Upper lobe of left lung (tissue), 4 donors: ENCODE measurements at regions not wholly inside any gene's neighbourhood (a gene's known extent, or its start where the extent isn't known, plus 50 kb on each side); places are given as distances from the start of the nearest gene placed in this dataset.

Source experiments
- EP300 ChIP-seq, 4 donors: sonication (generic); formaldehyde crosslinking; IDR thresholded peaks; one replicate each; pipeline ENCODE4 v1.5.1; 2017; ENCODE audit warnings: antibody characterized with exemption in 4 of 4, control low read depth in 2 of 4
- POLR2A ChIP-seq, 4 donors: fragments of 450-650 bp; IDR thresholded peaks; one replicate each; pipeline ENCODE4 v1.5.1; 2016 to 2017; ENCODE audit warnings: antibody characterized with exemption in 4 of 4, mild to moderate bottlenecking in 2 of 4

- TF ChIP-seq EP300 (IDR thresholded peaks at IDR 0.05) (no peak), POLR2A (IDR thresholded peaks at IDR 0.05) (no peak)
Observed at GRCh38 chr5:74306845-74307244, 333.7 kb downstream of the ENC1 start.
